HEK293 (cell line): ENCODE measurements at regions not wholly inside any gene's neighbourhood (a gene's known extent, or its start where the extent isn't known, plus 50 kb on each side); places are given as distances from the start of the nearest gene placed in this dataset.

ENCODE experiments used
- CTCF ChIP-seq: fragments of 450-650 bp; formaldehyde crosslinking; IDR thresholded peaks from 2 replicates; pipeline ENCODE4 v1.5.1; 2016; ENCODE audit warnings: missing biosample characterization, missing genetic modification characterization
- KLF16 ChIP-seq: fragments of 450-650 bp; formaldehyde crosslinking; IDR thresholded peaks from 2 replicates; pipeline ENCODE4 v1.5.1; 2017; ENCODE audit warnings: missing biosample characterization, missing genetic modification characterization
- SCRT2 ChIP-seq: fragments of 450-650 bp; formaldehyde crosslinking; IDR thresholded peaks from 2 replicates; pipeline ENCODE4 v1.5.1; 2016; ENCODE audit warnings: missing biosample characterization, missing genetic modification characterization
- ZNF768 ChIP-seq: fragments of 450-650 bp; formaldehyde crosslinking; IDR thresholded peaks from 2 replicates; pipeline ENCODE4 v1.5.1; 2018; ENCODE audit warnings: missing biosample characterization, mild to moderate bottlenecking, missing genetic modification characterization
- ZNF792 ChIP-seq: fragments of 450-650 bp; formaldehyde crosslinking; IDR thresholded peaks from 2 replicates; pipeline ENCODE4 v1.5.1; 2016; ENCODE audit warnings: missing biosample characterization, missing genetic modification characterization

- TF ChIP-seq CTCF (tag by site-specific recombination) = no peak
- no peak for TF ChIP-seq ZNF792 (tag by site-specific recombination)
- TF ChIP-seq KLF16 = no peak
- TF ChIP-seq ZNF768 (tag by site-specific recombination) = no peak
- no peak for TF ChIP-seq SCRT2 (tag by site-specific recombination)
Observed at GRCh38 chr3:182116386-182116785, 404.7 kb downstream of the SOX2 start.
